Liver (tissue), 7 donors: ENCODE measurements at regions not wholly inside any gene's neighbourhood (a gene's known extent, or its start where the extent isn't known, plus 50 kb on each side); places are given as distances from the start of the nearest gene placed in this dataset.

Experiments used
- DNase-seq: peaks from one replicate; pipeline ENCODE4 v3.0.0-alpha.2; 2017; ENCODE audit warnings: low spot score
- H3K27ac ChIP-seq, 2 donors: one replicate each; pipeline ENCODE4 v1.7.0; 2013; ENCODE audit warnings: inconsistent platforms in 2 of 2, low read length in 2 of 2, control low read depth in 1 of 2, low read depth in 1 of 2, mild to moderate bottlenecking in 1 of 2
- H3K27me3 ChIP-seq, 4 donors: one replicate each; pipeline versions ENCODE4 v1.6.1 to v1.7.0; 2013; ENCODE audit warnings: low read length in 3 of 4, inconsistent platforms in 1 of 4, mild to moderate bottlenecking in 1 of 4, moderate library complexity in 1 of 4; ENCODE audit not compliant: control insufficient read depth in 4 of 4, insufficient read depth in 4 of 4
- H3K36me3 ChIP-seq, 4 donors: one replicate each; pipeline versions ENCODE4 v1.6.1 to v1.7.0; 2013; ENCODE audit warnings: low read length in 3 of 4, mild to moderate bottlenecking in 3 of 4, low read depth in 1 of 4, moderate library complexity in 1 of 4; ENCODE audit not compliant: control insufficient read depth in 4 of 4, insufficient read depth in 3 of 4
- H3K4me1 ChIP-seq, 4 donors: one replicate each; pipeline versions ENCODE4 v1.6.1 to v1.7.0; 2013; ENCODE audit warnings: low read length in 3 of 4, mild to moderate bottlenecking in 3 of 4, moderate library complexity in 1 of 4; ENCODE audit not compliant: control insufficient read depth in 4 of 4, insufficient read depth in 4 of 4
- H3K4me3 ChIP-seq, 3 donors: one replicate each; pipeline versions ENCODE4 v1.6.1 to v1.7.0; 2013; ENCODE audit warnings: low read length in 3 of 3, control low read depth in 1 of 3, low read depth in 1 of 3, mild to moderate bottlenecking in 1 of 3
- H3K9ac ChIP-seq, 2 donors: one replicate each; pipeline ENCODE4 v1.7.0; 2013; ENCODE audit warnings: low read length in 2 of 2, mild to moderate bottlenecking in 2 of 2, moderate library complexity in 2 of 2, control low read depth in 1 of 2, low read depth in 1 of 2
- H3K9me3 ChIP-seq, 4 donors: one replicate each; pipeline versions ENCODE4 v1.6.1 to v1.7.0; 2013; ENCODE audit warnings: low read length in 3 of 4; ENCODE audit not compliant: control insufficient read depth in 4 of 4
- ATF3 ChIP-seq: IDR thresholded peaks from 2 replicates; pipeline ENCODE4 v1.6.1; 2016; ENCODE audit warnings: antibody characterized with exemption
- EGR1 ChIP-seq, 2 donors: IDR thresholded peaks; 2 replicates each; pipeline ENCODE4 v1.6.1; 2016 to 2018; ENCODE audit warnings: antibody characterized with exemption in 2 of 2, low read depth in 2 of 2
- FOXA1 ChIP-seq: IDR thresholded peaks from 2 replicates; pipeline ENCODE4 v1.6.1; 2016; ENCODE audit warnings: antibody characterized with exemption
- GABPA ChIP-seq, 2 donors: IDR thresholded peaks in 1 of 2; conservative IDR thresholded peaks in 1 of 2; 2 replicates each; pipeline ENCODE4 v1.6.1; 2016; ENCODE audit warnings: antibody characterized with exemption in 2 of 2, mild to moderate bottlenecking in 1 of 2, moderate library complexity in 1 of 2
- MAX ChIP-seq: IDR thresholded peaks from 2 replicates; pipeline ENCODE4 v1.6.1; 2016; ENCODE audit warnings: antibody characterized with exemption
- NR2F2 ChIP-seq: IDR thresholded peaks from 2 replicates; pipeline ENCODE4 v1.6.1; 2016; ENCODE audit warnings: antibody characterized with exemption
- RAD21 ChIP-seq, 2 donors: IDR thresholded peaks; 2 replicates each; pipeline ENCODE4 v1.6.1; 2016; ENCODE audit warnings: antibody characterized with exemption in 2 of 2, mild to moderate bottlenecking in 2 of 2
- REST ChIP-seq: IDR thresholded peaks from 2 replicates; pipeline ENCODE4 v1.6.1; 2016; ENCODE audit warnings: antibody characterized with exemption, mild to moderate bottlenecking
- RXRA ChIP-seq, 2 donors: IDR thresholded peaks; 2 replicates each; pipeline ENCODE4 v1.6.1; 2017 to 2018; ENCODE audit warnings: antibody characterized with exemption in 2 of 2, mild to moderate bottlenecking in 1 of 2
- SP1 ChIP-seq: IDR thresholded peaks from 2 replicates; pipeline ENCODE4 v1.6.1; 2018; ENCODE audit warnings: antibody characterized with exemption, mild to moderate bottlenecking
- TAF1 ChIP-seq: conservative IDR thresholded peaks from 2 replicates; pipeline ENCODE4 v1.6.1; 2016; ENCODE audit warnings: antibody characterized with exemption, mild to moderate bottlenecking
- YY1 ChIP-seq: IDR thresholded peaks from 2 replicates; pipeline ENCODE4 v1.6.1; 2016; ENCODE audit warnings: antibody characterized with exemption, mild to moderate bottlenecking
- ZBTB33 ChIP-seq: IDR thresholded peaks from 2 replicates; pipeline ENCODE4 v1.6.1; 2016; ENCODE audit warnings: antibody characterized with exemption
- whole genome bisulfite sequencing: extraction: QIAGEN DNeasy Blood & Tissue Kit; methylation state at CpG from one replicate; pipeline ENCODE4 v1.1.7; 2013; 5-methylcytosine and 5-hydroxymethylcytosine counted together
- donor health status: healthy.
- donor health status: healthy.
- donor health status: healthy.
- donor health status: healthy.

- no peak for TF ChIP-seq ZBTB33
- no peak for TF ChIP-seq MAX
- no peak for TF ChIP-seq ATF3
- no peak for TF ChIP-seq TAF1
- TF ChIP-seq YY1: no peak
These were observed 92.3 kb upstream of the SEPTIN5 start (continued) for GRCh38 chr22:19622061-19622441.

- TF ChIP-seq GABPA (IDR thresholded peaks at IDR 0.05 in 1 of 2, conservative IDR thresholded peaks at IDR 0.05 in 1 of 2) (no peak), ZBTB33 (no peak), REST (no peak), RAD21 (IDR thresholded peaks at IDR 0.05) (no peak), NR2F2 (no peak)
- Histone ChIP-seq H3K4me3 (no peak overlapping the region), H3K4me1 (no peaks in the 10 kb centered on the region), H3K9me3 (no peaks in the 10 kb centered on the region), H3K36me3 (no peaks in the 10 kb centered on the region), H3K9ac (no peak overlapping the region), H3K27ac (no peak overlapping the region), H3K27me3 (no peaks in the 10 kb centered on the region)
- WGBS: 83% methylated on average over 11 of the region's 11 CpGs
- DNase-seq: no peak
These were observed 88.8 kb upstream of the SEPTIN5 start for GRCh38 chr22:19625331-19626041.

GRCh38 chr22:19626042-19626587 is 88.2 kb upstream of the SEPTIN5 start:
- WGBS: 88% methylated on average over 7 of the region's 7 CpGs
- Histone ChIP-seq H3K36me3 (no peaks in the 10 kb centered on the region), H3K4me3 (no peak overlapping the region), H3K27ac (no peak overlapping the region), H3K9ac (no peak overlapping the region), H3K27me3 (no peaks in the 10 kb centered on the region), H3K4me1 (no peaks in the 10 kb centered on the region), H3K9me3 (no peaks in the 10 kb centered on the region)
- no peak for DNase-seq
- TF ChIP-seq ZBTB33 (no peak), RAD21 (IDR thresholded peaks at IDR 0.05) (no peak), SP1 (no peak), REST (no peak), RXRA (IDR thresholded peaks at IDR 0.05) (no peak), FOXA1 (no peak), EGR1 (IDR thresholded peaks at IDR 0.05; ENCODE audit: low read depth in 2 of 2) (no peak), MAX (no peak), TAF1 (no peak)
